ENCODE measurements at regions not wholly inside any gene's neighbourhood (a gene's known extent, or its start where the extent isn't known, plus 50 kb on each side); places are given as distances from the start of the nearest gene placed in this dataset.

GRCh38 chr13:73918691-73919090 lies 215.5 kb downstream of the KLF12 start:
- no peak for TF ChIP-seq CTCF (IDR thresholded peaks at IDR 0.05)
- no peak for TF ChIP-seq POLR2AphosphoS5 (IDR thresholded peaks at IDR 0.05)
- no peak for TF ChIP-seq POLR2A (IDR thresholded peaks at IDR 0.05; ENCODE audit: low read depth)
- no peak for TF ChIP-seq EP300 (IDR thresholded peaks at IDR 0.05)

Measured in esophagus muscularis mucosa (tissue), 4 donors.